ENCODE measurements at regions not wholly inside any gene's neighbourhood (a gene's known extent, or its start where the extent isn't known, plus 50 kb on each side); places are given as distances from the start of the nearest gene placed in this dataset.

GRCh38 chr4:159021597-159022385, 81.1 kb upstream of the RAPGEF2 start:
- TF ChIP-seq EP300 (IDR thresholded peaks at IDR 0.05) (no peak), CTCF (IDR thresholded peaks at IDR 0.05) (no peak), POLR2A (IDR thresholded peaks at IDR 0.05) (no peak)
